HEK293 (cell line): ENCODE measurements at regions not wholly inside any gene's neighbourhood (a gene's known extent, or its start where the extent isn't known, plus 50 kb on each side); places are given as distances from the start of the nearest gene placed in this dataset.

ENCODE experiments used
- ZBTB20 ChIP-seq: fragments of 450-650 bp; formaldehyde crosslinking; IDR thresholded peaks from 2 replicates; pipeline ENCODE4 v1.5.1; 2016; ENCODE audit warnings: missing biosample characterization, missing genetic modification characterization
- ZBTB7A ChIP-seq: fragments of 450-650 bp; formaldehyde crosslinking; IDR thresholded peaks from 2 replicates; pipeline ENCODE4 v1.5.1; 2016; ENCODE audit warnings: low read depth, missing biosample characterization, missing genetic modification characterization
- ZNF114 ChIP-seq: fragments of 450-650 bp; formaldehyde crosslinking; IDR thresholded peaks from 2 replicates; pipeline ENCODE4 v1.5.0; 2017; ENCODE audit warnings: missing biosample characterization, missing genetic modification characterization

- TF ChIP-seq ZBTB20 (tag by site-specific recombination) (no peak), ZNF114 (tag by site-specific recombination) (no peak), ZBTB7A (tag by site-specific recombination) (no peak)
Measured at GRCh38 chr10:43888586-43888985, 239.9 kb upstream of the ZNF32 start.
